Ishikawa (cell line): ENCODE measurements at regions not wholly inside any gene's neighbourhood (a gene's known extent, or its start where the extent isn't known, plus 50 kb on each side); places are given as distances from the start of the nearest gene placed in this dataset.

Experiments used
- CEBPB ChIP-seq: IDR thresholded peaks from 2 replicates; pipeline ENCODE4 v1.6.1; 2012
- CREB1 ChIP-seq: IDR thresholded peaks from 2 replicates; pipeline ENCODE4 v1.6.1; 2012; ENCODE audit warnings: low read depth
- EGR1 ChIP-seq: IDR thresholded peaks from 2 replicates; pipeline ENCODE4 v1.6.1; 2012
- EP300 ChIP-seq: IDR thresholded peaks from 2 replicates; pipeline ENCODE4 v1.6.1; 2012; ENCODE audit warnings: borderline replicate concordance
- FOXM1 ChIP-seq: IDR thresholded peaks from 2 replicates; pipeline ENCODE4 v1.6.1; 2012; ENCODE audit warnings: low read depth, borderline replicate concordance
- NFIC ChIP-seq: IDR thresholded peaks from 2 replicates; pipeline ENCODE4 v1.6.1; 2012
- RAD21 ChIP-seq: IDR thresholded peaks from 2 replicates; pipeline ENCODE4 v1.6.1; 2012; ENCODE audit warnings: low read depth
- TAF1 ChIP-seq: IDR thresholded peaks from 2 replicates; pipeline ENCODE4 v1.6.1; 2012; ENCODE audit warnings: low read depth, mild to moderate bottlenecking
- TCF12 ChIP-seq: IDR thresholded peaks from 2 replicates; pipeline ENCODE4 v1.6.1; 2012; ENCODE audit warnings: low read depth
- TEAD4 ChIP-seq: IDR thresholded peaks from 2 replicates; pipeline ENCODE4 v1.6.1; 2012
- YY1 ChIP-seq: IDR thresholded peaks from 2 replicates; pipeline ENCODE4 v1.6.1; 2012; ENCODE audit warnings: low read depth
- ZBTB7A ChIP-seq: IDR thresholded peaks from 2 replicates; pipeline ENCODE4 v1.6.1; 2012; ENCODE audit warnings: low read depth
- TF ChIP-seq, protein P1 (sequence below): IDR thresholded peaks from 2 replicates; pipeline ENCODE4 v1.6.1; 2012
- TF ChIP-seq, protein P2 (sequence below): IDR thresholded peaks from 2 replicates; pipeline ENCODE4 v1.6.1; 2012
- TF ChIP-seq, protein P3 (sequence below): IDR thresholded peaks from 2 replicates; pipeline ENCODE4 v1.6.1; 2012; ENCODE audit warnings: low read depth, mild to moderate bottlenecking

DNA sequence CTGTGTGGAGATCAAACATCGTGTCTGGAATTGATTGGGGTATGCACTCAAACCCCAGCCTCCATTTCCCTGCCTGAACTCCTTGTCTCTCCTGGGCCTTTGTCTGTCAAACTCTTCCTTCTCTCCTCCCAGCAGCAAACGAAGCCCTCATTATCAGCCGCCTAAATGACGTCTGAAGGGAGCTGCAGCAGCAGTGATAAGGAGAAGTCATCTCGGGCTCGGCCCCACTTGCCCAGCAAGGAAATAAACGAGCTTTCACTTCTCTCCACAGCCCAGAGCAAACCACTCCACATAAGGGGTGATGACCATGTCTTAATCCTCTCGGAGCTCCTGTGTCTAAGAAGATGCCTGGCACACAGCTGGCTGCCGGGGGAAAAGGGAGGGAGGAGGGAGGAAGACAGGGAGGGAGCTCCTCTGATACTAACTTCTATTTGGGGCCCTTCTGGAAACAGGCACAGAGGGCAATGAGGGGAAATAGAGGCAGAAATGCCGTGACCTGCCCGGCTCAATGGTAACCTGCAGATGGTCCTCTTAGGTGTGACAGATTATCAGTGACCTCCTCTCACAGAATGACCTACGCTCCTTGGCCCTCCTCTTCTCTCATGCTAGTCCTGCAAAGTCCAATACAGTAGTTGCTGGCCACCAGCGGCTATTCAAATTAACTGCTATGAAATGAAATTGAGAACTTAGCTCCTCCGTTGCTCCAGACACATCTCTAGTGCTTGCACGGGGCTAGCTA, 100.4 kb downstream of the PXDC1 start:
- TF ChIP-seq ZBTB7A, result no peak
- TF ChIP-seq EP300, result no peak
- TF ChIP-seq, protein P1, sequence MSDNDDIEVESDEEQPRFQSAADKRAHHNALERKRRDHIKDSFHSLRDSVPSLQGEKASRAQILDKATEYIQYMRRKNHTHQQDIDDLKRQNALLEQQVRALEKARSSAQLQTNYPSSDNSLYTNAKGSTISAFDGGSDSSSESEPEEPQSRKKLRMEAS, result no peak
- TF ChIP-seq NFIC, result no peak
- TF ChIP-seq CREB1, result no peak
- no peak for TF ChIP-seq TAF1
- no peak for TF ChIP-seq RAD21
- TF ChIP-seq, protein P2, sequence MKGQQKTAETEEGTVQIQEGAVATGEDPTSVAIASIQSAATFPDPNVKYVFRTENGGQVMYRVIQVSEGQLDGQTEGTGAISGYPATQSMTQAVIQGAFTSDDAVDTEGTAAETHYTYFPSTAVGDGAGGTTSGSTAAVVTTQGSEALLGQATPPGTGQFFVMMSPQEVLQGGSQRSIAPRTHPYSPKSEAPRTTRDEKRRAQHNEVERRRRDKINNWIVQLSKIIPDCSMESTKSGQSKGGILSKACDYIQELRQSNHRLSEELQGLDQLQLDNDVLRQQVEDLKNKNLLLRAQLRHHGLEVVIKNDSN, result no peak
- TF ChIP-seq YY1, result no peak
- TF ChIP-seq TEAD4, result no peak
- TF ChIP-seq CEBPB, result no peak
- TF ChIP-seq, protein P3, sequence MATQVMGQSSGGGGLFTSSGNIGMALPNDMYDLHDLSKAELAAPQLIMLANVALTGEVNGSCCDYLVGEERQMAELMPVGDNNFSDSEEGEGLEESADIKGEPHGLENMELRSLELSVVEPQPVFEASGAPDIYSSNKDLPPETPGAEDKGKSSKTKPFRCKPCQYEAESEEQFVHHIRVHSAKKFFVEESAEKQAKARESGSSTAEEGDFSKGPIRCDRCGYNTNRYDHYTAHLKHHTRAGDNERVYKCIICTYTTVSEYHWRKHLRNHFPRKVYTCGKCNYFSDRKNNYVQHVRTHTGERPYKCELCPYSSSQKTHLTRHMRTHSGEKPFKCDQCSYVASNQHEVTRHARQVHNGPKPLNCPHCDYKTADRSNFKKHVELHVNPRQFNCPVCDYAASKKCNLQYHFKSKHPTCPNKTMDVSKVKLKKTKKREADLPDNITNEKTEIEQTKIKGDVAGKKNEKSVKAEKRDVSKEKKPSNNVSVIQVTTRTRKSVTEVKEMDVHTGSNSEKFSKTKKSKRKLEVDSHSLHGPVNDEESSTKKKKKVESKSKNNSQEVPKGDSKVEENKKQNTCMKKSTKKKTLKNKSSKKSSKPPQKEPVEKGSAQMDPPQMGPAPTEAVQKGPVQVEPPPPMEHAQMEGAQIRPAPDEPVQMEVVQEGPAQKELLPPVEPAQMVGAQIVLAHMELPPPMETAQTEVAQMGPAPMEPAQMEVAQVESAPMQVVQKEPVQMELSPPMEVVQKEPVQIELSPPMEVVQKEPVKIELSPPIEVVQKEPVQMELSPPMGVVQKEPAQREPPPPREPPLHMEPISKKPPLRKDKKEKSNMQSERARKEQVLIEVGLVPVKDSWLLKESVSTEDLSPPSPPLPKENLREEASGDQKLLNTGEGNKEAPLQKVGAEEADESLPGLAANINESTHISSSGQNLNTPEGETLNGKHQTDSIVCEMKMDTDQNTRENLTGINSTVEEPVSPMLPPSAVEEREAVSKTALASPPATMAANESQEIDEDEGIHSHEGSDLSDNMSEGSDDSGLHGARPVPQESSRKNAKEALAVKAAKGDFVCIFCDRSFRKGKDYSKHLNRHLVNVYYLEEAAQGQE, result no peak
- TF ChIP-seq FOXM1, result no peak
- no peak for TF ChIP-seq EGR1
- no peak for TF ChIP-seq TCF12

DNA sequence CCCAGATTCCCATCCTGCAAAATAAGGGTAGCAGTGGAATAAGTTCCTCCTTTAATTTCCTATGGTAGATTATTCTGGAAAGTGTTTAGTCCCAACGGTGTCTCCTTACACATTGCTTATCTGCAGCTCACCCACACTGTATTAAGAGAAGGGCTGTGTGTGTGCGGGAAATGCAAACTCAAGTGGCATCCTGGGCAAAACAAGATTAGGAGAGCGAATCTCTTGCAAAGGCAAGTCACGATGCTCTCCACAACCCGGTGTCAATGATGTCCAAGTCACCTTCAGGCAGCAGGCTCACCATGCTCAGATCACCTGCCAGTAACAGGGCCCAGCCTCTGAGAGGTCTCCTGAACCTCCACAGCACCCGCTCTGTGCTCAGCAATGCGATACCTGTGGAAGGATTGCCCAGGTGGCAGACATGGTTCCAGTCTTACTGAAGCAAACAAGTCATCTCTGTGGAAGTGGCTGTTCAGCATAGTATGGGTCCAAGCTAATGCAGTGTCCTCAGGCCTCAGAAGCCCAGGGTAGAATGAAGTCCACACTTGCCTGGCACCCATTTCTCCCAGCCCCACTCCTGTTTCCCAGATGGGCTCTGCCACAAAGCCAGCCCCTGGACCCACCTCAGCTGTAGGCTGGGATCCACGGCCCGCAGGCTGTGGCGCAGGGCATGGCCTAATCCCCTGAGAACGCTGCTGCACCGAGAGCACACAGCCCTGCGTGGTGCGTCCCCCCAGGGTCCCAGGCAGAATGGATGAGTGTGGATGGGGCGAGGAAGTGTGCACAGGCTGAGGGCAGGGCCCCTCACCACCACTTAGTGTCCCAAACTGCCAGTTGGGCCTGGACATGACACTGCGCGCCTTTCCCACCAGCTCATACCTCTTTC, 101.2 kb downstream of the PXDC1 start:
- TF ChIP-seq TEAD4, result no peak
- TF ChIP-seq, protein P3, result no peak
- TF ChIP-seq, protein P1, result no peak
- TF ChIP-seq EP300, result no peak
- TF ChIP-seq TCF12, result no peak
- TF ChIP-seq CEBPB, result no peak
- no peak for TF ChIP-seq YY1
- no peak for TF ChIP-seq RAD21
- TF ChIP-seq, protein P2, result no peak
- no peak for TF ChIP-seq FOXM1
- no peak for TF ChIP-seq CREB1
- no peak for TF ChIP-seq EGR1
- TF ChIP-seq NFIC, result no peak
- TF ChIP-seq ZBTB7A, result no peak

DNA sequence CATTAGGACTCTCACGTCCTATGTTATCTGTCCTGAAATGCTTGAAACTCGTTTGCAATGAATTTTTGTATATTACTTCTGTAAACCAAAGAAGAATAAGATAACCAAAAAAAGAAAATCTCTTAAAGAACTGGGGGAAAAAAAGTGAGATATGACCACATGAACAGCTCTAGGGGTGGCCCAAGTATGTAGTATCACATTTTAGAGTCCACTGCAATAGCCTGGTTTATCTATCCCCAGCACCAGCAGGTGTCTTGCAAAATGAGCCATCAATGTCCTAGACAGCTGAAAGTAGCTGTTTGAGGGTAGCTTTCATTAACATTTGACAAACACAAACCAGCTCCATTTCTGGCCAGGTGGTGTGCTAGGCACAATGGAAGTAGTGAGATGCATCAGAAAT, 102.8 kb downstream of the PXDC1 start:
- TF ChIP-seq, protein P3, result no peak
- TF ChIP-seq, protein P2, result no peak
- TF ChIP-seq ZBTB7A (no peak), YY1 (no peak)
